Upper lobe of left lung (tissue), 4 donors: ENCODE measurements at regions not wholly inside any gene's neighbourhood (a gene's known extent, or its start where the extent isn't known, plus 50 kb on each side); places are given as distances from the start of the nearest gene placed in this dataset.

Experiments used
- POLR2A ChIP-seq, 4 donors: fragments of 450-650 bp; IDR thresholded peaks; one replicate each; pipeline ENCODE4 v1.5.1; 2016 to 2017; ENCODE audit warnings: antibody characterized with exemption in 4 of 4, mild to moderate bottlenecking in 2 of 4
- POLR2AphosphoS5 ChIP-seq, 2 donors: sonication (generic); formaldehyde crosslinking; IDR thresholded peaks; one replicate each; pipeline ENCODE4 v1.5.1; 2017; ENCODE audit warnings: antibody characterized with exemption in 2 of 2
- TF ChIP-seq, protein P1 (sequence below), 6 experiments: fragments of 450-650 bp in 4 of 6; fragments of 200-600 bp in 2 of 6; sonication (generic) in 2 of 6; IDR thresholded peaks; one replicate each; pipeline ENCODE4 v1.5.1; 2016 to 2019; ENCODE audit warnings: antibody characterized with exemption in 6 of 6

DNA sequence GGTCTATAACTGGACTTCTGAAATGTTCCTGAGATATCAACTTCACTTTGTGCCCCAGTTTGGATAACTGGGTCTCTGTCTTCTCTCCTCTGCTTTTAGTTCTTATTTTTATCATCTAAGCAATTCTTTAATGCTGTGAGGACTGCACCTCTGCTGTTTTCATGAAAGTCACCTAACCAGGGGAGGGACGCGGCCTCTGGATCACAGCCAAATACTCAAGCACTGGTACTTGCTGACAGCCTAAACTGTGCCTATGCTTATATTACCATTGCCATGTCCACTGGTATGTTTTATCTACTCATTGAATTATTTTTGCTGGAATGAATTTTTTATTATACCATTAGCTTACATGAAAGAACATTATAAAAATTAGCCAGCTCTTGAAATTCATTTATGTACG is 674.0 kb downstream of the DMRTA1 start:
- TF ChIP-seq POLR2AphosphoS5 (IDR thresholded peaks at IDR 0.05) (no peak), POLR2A (IDR thresholded peaks at IDR 0.05) (no peak)
- TF ChIP-seq, protein P1, sequence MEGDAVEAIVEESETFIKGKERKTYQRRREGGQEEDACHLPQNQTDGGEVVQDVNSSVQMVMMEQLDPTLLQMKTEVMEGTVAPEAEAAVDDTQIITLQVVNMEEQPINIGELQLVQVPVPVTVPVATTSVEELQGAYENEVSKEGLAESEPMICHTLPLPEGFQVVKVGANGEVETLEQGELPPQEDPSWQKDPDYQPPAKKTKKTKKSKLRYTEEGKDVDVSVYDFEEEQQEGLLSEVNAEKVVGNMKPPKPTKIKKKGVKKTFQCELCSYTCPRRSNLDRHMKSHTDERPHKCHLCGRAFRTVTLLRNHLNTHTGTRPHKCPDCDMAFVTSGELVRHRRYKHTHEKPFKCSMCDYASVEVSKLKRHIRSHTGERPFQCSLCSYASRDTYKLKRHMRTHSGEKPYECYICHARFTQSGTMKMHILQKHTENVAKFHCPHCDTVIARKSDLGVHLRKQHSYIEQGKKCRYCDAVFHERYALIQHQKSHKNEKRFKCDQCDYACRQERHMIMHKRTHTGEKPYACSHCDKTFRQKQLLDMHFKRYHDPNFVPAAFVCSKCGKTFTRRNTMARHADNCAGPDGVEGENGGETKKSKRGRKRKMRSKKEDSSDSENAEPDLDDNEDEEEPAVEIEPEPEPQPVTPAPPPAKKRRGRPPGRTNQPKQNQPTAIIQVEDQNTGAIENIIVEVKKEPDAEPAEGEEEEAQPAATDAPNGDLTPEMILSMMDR (IDR thresholded peaks at IDR 0.05) = no peak
